ENCODE measurements at regions not wholly inside any gene's neighbourhood (a gene's known extent, or its start where the extent isn't known, plus 50 kb on each side); places are given as distances from the start of the nearest gene placed in this dataset.

DNA sequence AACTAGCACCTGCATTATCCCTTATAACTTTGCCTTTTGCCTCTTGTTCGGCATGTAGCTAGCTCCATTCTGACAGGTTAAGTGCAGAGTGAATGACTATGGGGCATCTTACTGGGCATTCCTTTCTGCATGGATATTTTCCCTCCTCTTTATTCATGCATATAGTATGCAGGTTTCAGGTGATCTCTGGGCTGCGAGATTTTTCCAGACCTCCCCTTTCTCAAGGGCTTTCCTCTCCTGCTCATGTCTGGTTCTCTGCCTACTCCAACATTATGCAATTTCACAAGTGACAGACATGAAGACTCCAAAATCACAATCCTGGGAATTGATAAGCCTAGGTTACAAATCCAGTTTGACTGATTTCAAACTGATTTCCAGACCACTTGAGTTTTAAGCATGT, 503.8 kb downstream of the NXPH1 start:
- Histone ChIP-seq H2BK5ac (ENCODE audit: low read depth, low read length, poor library complexity, severe bottlenecking) (no peak overlapping the region), H4K91ac (ENCODE audit: insufficient read depth, low read depth, low read length) (no peak overlapping the region), H3K23ac (ENCODE audit: low read depth, low read length) (no peak overlapping the region), H4K5ac (ENCODE audit: low read depth, low read length) (no peak overlapping the region), H2BK15ac (ENCODE audit: low read depth, low read length) (no peak overlapping the region), H4K20me1 (ENCODE audit: insufficient read depth, low read length) (no peaks in the 10 kb centered on the region), H3K4me3 (ENCODE audit: insufficient read depth, low read depth, low read length) (no peak overlapping the region), H4K8ac (ENCODE audit: low read depth in 2 of 2, low read length in 2 of 2) (no peak overlapping the region), H3K36me3 (ENCODE audit: control insufficient read depth, insufficient read depth, low read length) (no peaks in the 10 kb centered on the region), H3K9me1 (ENCODE audit: insufficient read depth, low read length) (no peaks in the 10 kb centered on the region), H3K27me3 (ENCODE audit: control insufficient read depth, insufficient read depth, low read length) (no peaks in the 10 kb centered on the region), H3K4me2 (ENCODE audit: low read depth, low read length) (no peak overlapping the region), H3K9ac (ENCODE audit: low read depth, low read length) (no peak overlapping the region), H3K14ac (replicated peaks; ENCODE audit: low read depth, low read length) (no peak overlapping the region), H3K9me3 (ENCODE audit: control insufficient read depth, insufficient read depth, low read length) (peaks cover 4% of the 10 kb centered on the region; the same call in 1 of the 2 replicates), H3K18ac (ENCODE audit: low read depth, low read length) (no peak overlapping the region), H2BK20ac (ENCODE audit: low read depth, low read length) (no peak overlapping the region), H2AK9ac (replicated peaks; ENCODE audit: low read depth, low read length, poor library complexity) (no peak overlapping the region), H3K56ac (ENCODE audit: extremely low read depth, insufficient read depth, low read length) (no peak overlapping the region), H3K4me1 (ENCODE audit: control insufficient read depth, insufficient read depth, low read length) (no peaks in the 10 kb centered on the region), H2AFZ (replicated peaks; ENCODE audit: low read length, poor library complexity) (no peak overlapping the region), H3K27ac (ENCODE audit: insufficient read depth, low read length) (no peak overlapping the region), H2BK120ac (ENCODE audit: low read depth, low read length) (no peak overlapping the region), H3K4ac (ENCODE audit: low read depth, low read length) (no peak overlapping the region), H2AK5ac (ENCODE audit: low read depth, low read length) (no peak overlapping the region), H3K79me1 (ENCODE audit: low read depth in 1 of 2, low read length in 2 of 2) (no peaks in the 10 kb centered on the region)
- TF ChIP-seq SMC3 (IDR thresholded peaks at IDR 0.05; ENCODE audit: low read depth, low read length) (no peak), MAZ (IDR thresholded peaks at IDR 0.05; ENCODE audit: borderline replicate concordance, low read depth, low read length) (no peak), POLR2A (IDR thresholded peaks at IDR 0.05; ENCODE audit: low read depth, low read length) (no peak)
- TF ChIP-seq, protein P1, sequence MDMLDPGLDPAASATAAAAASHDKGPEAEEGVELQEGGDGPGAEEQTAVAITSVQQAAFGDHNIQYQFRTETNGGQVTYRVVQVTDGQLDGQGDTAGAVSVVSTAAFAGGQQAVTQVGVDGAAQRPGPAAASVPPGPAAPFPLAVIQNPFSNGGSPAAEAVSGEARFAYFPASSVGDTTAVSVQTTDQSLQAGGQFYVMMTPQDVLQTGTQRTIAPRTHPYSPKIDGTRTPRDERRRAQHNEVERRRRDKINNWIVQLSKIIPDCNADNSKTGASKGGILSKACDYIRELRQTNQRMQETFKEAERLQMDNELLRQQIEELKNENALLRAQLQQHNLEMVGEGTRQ (IDR thresholded peaks at IDR 0.05; ENCODE audit: low read depth, low read length): no peak
- in situ Hi-C loops (cut with MboI; ENCODE audit: low sequenced_read_pairs): no loop called here
- BruUV-seq (replicated peaks): no TSS peak
- ChIA-PET POLR2A (ENCODE audit: unreplicated experiment) (no interaction called here), CTCF (no interaction called here)
- no CpG with 5 or more reads among the region's 2 CpGs for WGBS, 2 experiments (ENCODE audit: extremely low coverage in 2 of 2, insufficient read length in 1 of 2)
- dilution Hi-C loops (cut with HindIII; ENCODE audit: low sequenced_read_pairs, unreplicated experiment): no loop called here
- intact Hi-C loops (cut with micrococcal nuclease): no loop called here
- ATAC-seq (ENCODE audit: low read depth): no peak
- DNase-seq: no peak

Measured in IMR-90 (cell line).